GM19452 (cell line): ENCODE measurements at regions not wholly inside any gene's neighbourhood (a gene's known extent, or its start where the extent isn't known, plus 50 kb on each side); places are given as distances from the start of the nearest gene placed in this dataset.

Experiments
- ATAC-seq: cut with Tn5 transposase; IDR thresholded peaks from one replicate; pipeline ENCODE4 v1.9.1; 2021; ENCODE audit not compliant: unreplicated experiment

GRCh38 chr7:156234192-156234591 is 406.4 kb upstream of the RNF32 start:
- no peak for ATAC-seq

- ATAC-seq, result no peak
Measured at GRCh38 chr7:156232931-156233705, 407.5 kb upstream of the RNF32 start.

GRCh38 chr7:156230576-156230975 is 410.0 kb upstream of the RNF32 start:
- no peak for ATAC-seq

GRCh38 chr7:156224833-156225225 is 412.6 kb upstream of the SHH start:
- ATAC-seq, result no peak

GRCh38 chr7:156223935-156224832 is 411.9 kb upstream of the SHH start:
- ATAC-seq, result no peak

GRCh38 chr7:156222611-156223010 is 410.3 kb upstream of the SHH start:
- ATAC-seq, result no peak

GRCh38 chr7:156222151-156222550 is 409.9 kb upstream of the SHH start:
- no peak for ATAC-seq

GRCh38 chr7:156220701-156221100 is 408.4 kb upstream of the SHH start:
- ATAC-seq, result no peak

GRCh38 chr7:156220078-156220605 is 407.9 kb upstream of the SHH start:
- no peak for ATAC-seq

- no peak for ATAC-seq
Measured at GRCh38 chr7:156219307-156220077, 407.2 kb upstream of the SHH start.

- ATAC-seq, result no peak
Measured at GRCh38 chr7:156218544-156219306, 406.5 kb upstream of the SHH start.

- no peak for ATAC-seq
Measured at GRCh38 chr7:156217803-156218202, 405.5 kb upstream of the SHH start.

GRCh38 chr7:156209087-156209486 is 396.8 kb upstream of the SHH start:
- no peak for ATAC-seq

GRCh38 chr7:156207306-156207705 is 395.0 kb upstream of the SHH start:
- ATAC-seq, result no peak

GRCh38 chr7:156206174-156206573 is 393.9 kb upstream of the SHH start:
- ATAC-seq, result no peak

GRCh38 chr7:156204820-156205219 is 392.6 kb upstream of the SHH start:
- ATAC-seq, result no peak

- ATAC-seq, result no peak
Measured at GRCh38 chr7:156203923-156204322, 391.7 kb upstream of the SHH start.

- no peak for ATAC-seq
Measured at GRCh38 chr7:156198277-156198676, 386.0 kb upstream of the SHH start.

- no peak for ATAC-seq
Measured at GRCh38 chr7:156196649-156197048, 384.4 kb upstream of the SHH start.

- ATAC-seq, result no peak
Measured at GRCh38 chr7:156195276-156195675, 383.0 kb upstream of the SHH start.
